Caco-2 (cell line): ENCODE measurements at regions not wholly inside any gene's neighbourhood (a gene's known extent, or its start where the extent isn't known, plus 50 kb on each side); places are given as distances from the start of the nearest gene placed in this dataset.

Source experiments
- BruUV-seq: library from RNA; stranded (reverse); fragments of 400-500 nt; replicated peaks from 2 replicates; lab custom pipeline; 2021; lab: Mats Ljungman, UMichigan
- CTCF ChIA-PET: fragments of 300-600 bp; sonication (Branson Sonifier 250); formaldehyde crosslinking; loops from one replicate; lab custom pipeline; 2022; ENCODE audit warnings: antibody characterized with exemption; lab: Charles Lee
- POLR2A ChIA-PET: fragments of 300-600 bp; sonication (Branson Sonifier 250); formaldehyde crosslinking; loops from one replicate; lab custom pipeline; 2022; ENCODE audit warnings: antibody characterized with exemption; lab: Charles Lee
- DNase-seq, 2 experiments: peaks; one replicate each; pipeline versions ENCODE4 v3.0.0 to v3.0.0-alpha.2; 2020 to 2022
- H3K27me3 ChIP-seq: replicated peaks from 2 replicates; pipeline ENCODE4 v1.6.0; 2011; ENCODE audit warnings: low read length; ENCODE audit not compliant: control insufficient read depth, insufficient read depth
- H3K36me3 ChIP-seq: 2 replicates; pipeline ENCODE4 v1.5.1; 2011; ENCODE audit warnings: low read length; ENCODE audit not compliant: control insufficient read depth, insufficient read depth
- H3K4me1 ChIP-seq: fragments of 250-450 bp; sonication (Bioruptor Pico); 2 replicates; pipeline ENCODE4 v1.5.1; 2020; ENCODE audit warnings: mild to moderate bottlenecking
- H3K4me3 ChIP-seq: 2 replicates; pipeline ENCODE4 v1.5.1; 2011; ENCODE audit warnings: low read depth, mild to moderate bottlenecking, control low read depth, low read length
- H3K9me3 ChIP-seq: fragments of 250-450 bp; sonication (Bioruptor Pico); 2 replicates; pipeline ENCODE4 v1.5.1; 2020; ENCODE audit warnings: mild to moderate bottlenecking, moderate library complexity
- H3K27ac Mint-ChIP-seq: one replicate; pipeline ENCODE4 v1.8.0; 2022; ENCODE audit warnings: mixed read lengths; ENCODE audit not compliant: unreplicated experiment
- H3K27me3 Mint-ChIP-seq: one replicate; pipeline ENCODE4 v1.8.0; 2022; ENCODE audit warnings: mixed read lengths; ENCODE audit not compliant: insufficient read depth, unreplicated experiment
- H3K36me3 Mint-ChIP-seq: one replicate; pipeline ENCODE4 v1.8.0; 2022; ENCODE audit warnings: mild to moderate bottlenecking, mixed read lengths; ENCODE audit not compliant: insufficient read depth, unreplicated experiment
- H3K4me1 Mint-ChIP-seq: one replicate; pipeline ENCODE4 v1.8.0; 2022; ENCODE audit warnings: low read depth, mixed read lengths; ENCODE audit not compliant: unreplicated experiment
- H3K4me3 Mint-ChIP-seq: one replicate; pipeline ENCODE4 v1.8.0; 2022; ENCODE audit warnings: mild to moderate bottlenecking, moderate library complexity, mixed read lengths; ENCODE audit not compliant: unreplicated experiment
- H3K9me3 Mint-ChIP-seq: one replicate; pipeline ENCODE4 v1.8.0; 2022; ENCODE audit warnings: mixed read lengths; ENCODE audit not compliant: unreplicated experiment
- CTCF ChIP-seq, 2 experiments: fragments of 200-600 bp in 1 of 2; IDR thresholded peaks; 1 replicate in 1 of 2; 2 replicates in 1 of 2; pipeline versions ENCODE4 v1.5.1 to v1.8.0; 2011 to 2022; ENCODE audit warnings: antibody characterized with exemption in 1 of 2, control low read depth in 1 of 2, inconsistent platforms in 1 of 2, low read depth in 1 of 2, low read length in 1 of 2, mild to moderate bottlenecking in 1 of 2, moderate library complexity in 1 of 2; ENCODE audit not compliant: insufficient read depth in 1 of 2, severe bottlenecking in 1 of 2, unreplicated experiment in 1 of 2
- intact Hi-C: fragments of 100-400 bp; cut with micrococcal nuclease; formaldehyde crosslinking; loops from one replicate; pipeline ENCODE4 v1.10.0; 2022; ENCODE audit not compliant: unreplicated experiment

GRCh38 chr3:168961271-168961670 lies 702.2 kb downstream of the MECOM start:
- no peak overlapping the region for H3K4me3 Mint-ChIP-seq
- DNase-seq: no peak
- BruUV-seq: no TSS peak
- POLR2A ChIA-PET: no interaction called here
- Histone ChIP-seq H3K27me3 (no peaks in the 10 kb centered on the region), H3K4me3 (no peak overlapping the region), H3K36me3 (no peaks in the 10 kb centered on the region), H3K4me1 (no peaks in the 10 kb centered on the region), H3K9me3 (no peaks in the 10 kb centered on the region)
- H3K9me3 Mint-ChIP-seq: no peaks in the 10 kb centered on the region
- no peak for TF ChIP-seq CTCF (IDR thresholded peaks at IDR 0.05; ENCODE audit: insufficient read depth in 1 of 2, low read depth in 1 of 2, low read length in 1 of 2, severe bottlenecking in 1 of 2, unreplicated experiment in 1 of 2)
- H3K4me1 Mint-ChIP-seq: no peaks in the 10 kb centered on the region
- intact Hi-C loops: no loop called here
- no peak overlapping the region for H3K27ac Mint-ChIP-seq
- CTCF ChIA-PET: no interaction called here
- no peaks in the 10 kb centered on the region for H3K27me3 Mint-ChIP-seq
- H3K36me3 Mint-ChIP-seq: no peaks in the 10 kb centered on the region

GRCh38 chr3:168959731-168960130 lies 703.8 kb downstream of the MECOM start:
- ChIA-PET CTCF (no interaction called here), POLR2A (no interaction called here)
- Mint-ChIP-seq H3K27me3 (no peaks in the 10 kb centered on the region), H3K27ac (no peak overlapping the region), H3K4me3 (no peak overlapping the region), H3K4me1 (no peaks in the 10 kb centered on the region), H3K36me3 (no peaks in the 10 kb centered on the region), H3K9me3 (no peaks in the 10 kb centered on the region)
- Histone ChIP-seq H3K4me1 (no peaks in the 10 kb centered on the region), H3K27me3 (no peaks in the 10 kb centered on the region), H3K4me3 (no peak overlapping the region), H3K36me3 (no peaks in the 10 kb centered on the region), H3K9me3 (no peaks in the 10 kb centered on the region)
- no TSS peak for BruUV-seq
- intact Hi-C loops: loop anchor here (10.0 kb wide), 1 partner anchor 705 kb away; the partner anchor contains the start of gene MECOM
- no peak for DNase-seq
- TF ChIP-seq CTCF (IDR thresholded peaks at IDR 0.05; ENCODE audit: insufficient read depth in 1 of 2, low read depth in 1 of 2, low read length in 1 of 2, severe bottlenecking in 1 of 2, unreplicated experiment in 1 of 2): no peak

GRCh38 chr3:168958466-168958865 lies 705.0 kb downstream of the MECOM start:
- Mint-ChIP-seq H3K27ac (no peak overlapping the region), H3K4me1 (no peaks in the 10 kb centered on the region), H3K27me3 (no peaks in the 10 kb centered on the region), H3K4me3 (no peak overlapping the region), H3K36me3 (no peaks in the 10 kb centered on the region), H3K9me3 (no peaks in the 10 kb centered on the region)
- POLR2A ChIA-PET: no interaction called here
- H3K27me3 ChIP-seq: no peaks in the 10 kb centered on the region
- no peaks in the 10 kb centered on the region for H3K9me3 ChIP-seq
- DNase-seq: no peak
- CTCF ChIA-PET: no interaction called here
- no TSS peak for BruUV-seq
- no peaks in the 10 kb centered on the region for H3K36me3 ChIP-seq
- H3K4me3 ChIP-seq: no peak overlapping the region
- TF ChIP-seq CTCF (IDR thresholded peaks at IDR 0.05; ENCODE audit: insufficient read depth in 1 of 2, low read depth in 1 of 2, low read length in 1 of 2, severe bottlenecking in 1 of 2, unreplicated experiment in 1 of 2): no peak
- no peaks in the 10 kb centered on the region for H3K4me1 ChIP-seq
- intact Hi-C loops: loop anchor here (10.0 kb wide), 1 partner anchor 706 kb away; the partner anchor contains the start of gene MECOM
